HG02840 (cell line): ENCODE measurements at regions not wholly inside any gene's neighbourhood (a gene's known extent, or its start where the extent isn't known, plus 50 kb on each side); places are given as distances from the start of the nearest gene placed in this dataset.
"Not testable (repeated sequence)": the region's sequence is repeated elsewhere in the genome, so short reads cannot be mapped to it uniquely, and the experiment has no call there.

ENCODE experiments used
- ATAC-seq: cut with Tn5 transposase; IDR thresholded peaks from one replicate; pipeline ENCODE4 v1.9.1; 2021; ENCODE audit warnings: mild to moderate bottlenecking, moderate library complexity, moderate number of reproducible peaks; ENCODE audit not compliant: unreplicated experiment, low FRiP score

DNA sequence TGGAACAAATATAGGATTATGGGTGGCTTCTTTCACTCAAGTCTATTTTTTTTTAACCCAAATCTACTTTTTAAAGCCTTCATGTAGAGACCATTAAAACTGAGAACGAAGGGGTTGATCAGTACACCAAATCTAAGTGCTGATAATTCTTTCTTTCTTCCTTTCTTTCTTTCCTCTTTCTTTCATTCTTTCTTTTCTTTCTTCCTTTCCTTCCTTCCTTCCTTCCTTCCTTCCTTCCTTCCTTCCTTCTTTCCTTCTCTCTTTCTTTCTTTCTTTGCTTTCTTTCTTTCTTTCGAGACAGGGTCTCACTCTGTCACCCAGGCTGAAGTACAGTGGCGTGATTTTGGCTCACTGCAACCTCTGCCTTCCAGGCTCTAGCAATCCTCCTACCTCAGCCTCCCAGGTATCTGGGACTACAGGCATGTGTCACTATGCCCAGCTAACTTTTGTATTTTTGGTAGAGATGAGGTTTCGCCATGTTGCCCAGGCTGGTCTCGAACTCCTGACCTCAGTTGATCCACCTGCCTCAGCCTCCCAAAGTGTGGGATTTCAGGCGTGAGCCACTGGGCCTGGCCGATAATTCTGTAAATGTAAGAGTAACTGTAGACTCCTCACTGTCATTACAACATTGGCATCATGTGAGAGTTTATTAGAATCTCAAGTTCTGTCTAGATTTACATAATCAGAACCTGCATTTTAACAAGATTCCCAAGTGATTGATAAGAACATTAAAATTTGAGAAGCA lies 236.4 kb downstream of the TFEC start:
- no peak for ATAC-seq

DNA sequence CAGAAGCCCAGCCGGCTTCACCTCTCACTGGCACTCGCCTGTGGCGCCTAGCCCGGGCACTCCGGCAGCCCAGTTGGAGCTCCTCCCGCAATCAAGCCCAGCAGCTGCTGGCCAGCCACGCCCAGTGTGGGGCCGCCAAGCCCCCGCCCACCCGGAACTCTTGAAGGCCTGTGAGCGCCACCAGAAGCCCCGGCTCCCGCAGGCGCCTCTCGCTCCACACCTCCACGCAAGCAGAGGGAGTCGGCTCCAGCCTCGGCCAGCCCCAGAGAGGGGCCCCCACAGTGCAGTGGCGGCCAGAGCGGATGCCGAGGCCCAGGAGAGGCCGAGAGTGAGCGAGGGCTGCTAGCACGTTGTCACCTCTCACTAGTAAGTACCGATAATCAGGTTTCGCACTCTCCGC lies 240.7 kb downstream of the TFEC start:
- ATAC-seq = no peak

GRCh38 chr7:115789473-115789872 lies 241.1 kb downstream of the TFEC start:
- not testable (repeated sequence) for ATAC-seq

- no peak for ATAC-seq
Measured at GRCh38 chr7:115782696-115783490, 247.7 kb downstream of the TFEC start.

DNA sequence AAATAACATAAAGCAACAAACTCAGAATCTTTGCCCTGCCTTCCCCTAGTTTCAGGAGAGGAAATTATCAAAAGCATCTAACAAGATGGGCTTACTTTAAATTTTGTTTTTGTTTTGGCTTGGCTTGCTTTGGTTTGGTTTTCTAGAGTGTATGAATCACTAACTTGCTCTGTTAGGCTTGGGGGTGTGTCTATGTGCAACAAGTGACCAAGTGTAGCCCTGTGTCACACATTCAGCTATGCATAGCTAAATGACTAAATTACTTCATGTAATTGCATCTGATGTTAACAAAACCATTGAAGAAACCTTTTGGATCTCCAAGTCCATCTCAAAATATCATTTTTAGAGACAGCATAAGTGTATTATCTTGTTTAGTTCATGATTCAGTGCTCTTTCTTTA lies 251.0 kb downstream of the TFEC start:
- ATAC-seq = no peak

- ATAC-seq = no peak
Measured at GRCh38 chr7:115775981-115776380, 254.6 kb downstream of the TFEC start.

DNA sequence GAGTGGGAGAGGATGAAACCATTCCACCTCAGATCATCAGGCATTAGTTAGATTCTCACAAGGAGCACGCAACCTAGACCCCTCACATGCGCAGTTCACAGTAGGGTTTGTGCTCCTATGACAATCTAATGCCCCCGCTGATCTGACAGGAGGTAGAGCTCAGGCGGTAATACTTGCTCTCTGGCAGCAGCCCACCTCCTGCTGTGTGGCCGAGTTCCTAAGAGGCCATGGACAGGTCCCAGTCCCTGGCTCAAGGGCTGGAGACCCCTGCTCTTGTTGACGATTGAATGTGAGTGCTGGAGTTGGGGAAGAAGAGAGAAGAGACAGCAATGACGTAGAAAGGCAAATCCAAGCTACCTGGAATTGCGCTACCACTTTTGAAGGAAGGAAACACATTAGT lies 267.2 kb downstream of the TFEC start:
- ATAC-seq = no peak

DNA sequence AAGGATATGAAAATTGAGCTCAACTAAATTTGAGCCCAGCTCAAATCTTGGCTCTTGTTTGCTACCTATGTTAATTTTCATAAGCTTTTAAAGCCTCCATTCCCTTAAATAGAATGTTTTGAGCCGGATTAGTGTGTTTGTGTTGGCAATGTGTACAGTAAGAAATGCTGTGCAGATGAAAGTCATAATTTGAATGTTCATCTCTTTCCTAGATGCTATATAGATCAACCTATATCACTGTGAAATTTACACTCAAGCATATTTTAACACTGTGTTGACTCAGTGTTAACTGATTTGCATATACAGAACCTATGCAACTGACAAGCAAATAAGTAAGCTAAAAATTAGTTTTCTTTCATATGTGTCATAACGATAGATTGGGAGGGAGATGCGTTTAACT lies 272.5 kb downstream of the TFEC start:
- no peak for ATAC-seq

DNA sequence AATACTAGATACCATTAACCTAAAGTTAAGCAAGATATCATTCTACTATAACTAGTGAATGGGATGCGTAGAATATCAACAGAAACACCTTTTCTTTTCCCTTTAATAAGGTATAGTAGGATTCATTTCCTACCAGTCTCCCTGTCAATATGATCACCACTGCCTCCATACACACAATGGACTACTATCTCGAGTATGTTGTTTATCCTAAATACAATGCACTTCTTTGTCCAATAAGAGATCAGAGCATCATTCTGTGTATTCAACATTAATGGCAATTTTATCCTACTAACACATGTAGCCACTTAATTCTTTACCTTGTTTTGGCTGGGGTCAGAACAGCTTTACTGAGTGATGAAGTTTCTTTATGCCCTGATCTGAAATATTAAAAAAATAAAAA lies 276.3 kb downstream of the TFEC start:
- no peak for ATAC-seq

GRCh38 chr7:115749924-115750323 lies 280.6 kb downstream of the TFEC start:
- ATAC-seq = no peak

GRCh38 chr7:115748123-115748738 lies 282.3 kb downstream of the TFEC start:
- ATAC-seq = no peak

DNA sequence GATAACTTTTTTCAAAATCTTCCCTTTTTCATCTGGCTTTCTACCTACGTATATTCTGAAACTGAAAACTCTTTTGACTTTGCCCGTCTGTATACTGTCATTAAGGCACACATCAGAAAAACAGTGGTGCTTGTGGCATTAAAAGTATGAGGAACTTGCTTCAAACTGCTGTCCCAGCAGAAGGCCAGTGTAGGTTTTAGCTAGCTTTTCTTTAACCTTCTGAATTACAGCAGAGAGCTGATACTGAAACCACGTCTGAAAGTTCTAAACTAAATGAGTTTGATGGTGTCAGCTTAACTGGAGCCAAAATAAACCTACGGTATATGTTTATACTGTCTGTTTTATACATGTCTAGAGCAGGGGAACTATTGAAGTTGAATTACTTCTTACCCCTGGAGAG lies 283.4 kb downstream of the TFEC start:
- ATAC-seq = no peak

- ATAC-seq = no peak
Measured at GRCh38 chr7:115740043-115740442, 290.5 kb downstream of the TFEC start.

- no peak for ATAC-seq
Measured at GRCh38 chr7:115734641-115735040, 295.9 kb downstream of the TFEC start.

- ATAC-seq = no peak
Measured at GRCh38 chr7:115731796-115732471, 298.6 kb downstream of the TFEC start.

- no peak for ATAC-seq
Measured at GRCh38 chr7:115728518-115728917, 302.0 kb downstream of the TFEC start.

GRCh38 chr7:115724400-115725056 lies 306.0 kb downstream of the TFEC start:
- no peak for ATAC-seq

DNA sequence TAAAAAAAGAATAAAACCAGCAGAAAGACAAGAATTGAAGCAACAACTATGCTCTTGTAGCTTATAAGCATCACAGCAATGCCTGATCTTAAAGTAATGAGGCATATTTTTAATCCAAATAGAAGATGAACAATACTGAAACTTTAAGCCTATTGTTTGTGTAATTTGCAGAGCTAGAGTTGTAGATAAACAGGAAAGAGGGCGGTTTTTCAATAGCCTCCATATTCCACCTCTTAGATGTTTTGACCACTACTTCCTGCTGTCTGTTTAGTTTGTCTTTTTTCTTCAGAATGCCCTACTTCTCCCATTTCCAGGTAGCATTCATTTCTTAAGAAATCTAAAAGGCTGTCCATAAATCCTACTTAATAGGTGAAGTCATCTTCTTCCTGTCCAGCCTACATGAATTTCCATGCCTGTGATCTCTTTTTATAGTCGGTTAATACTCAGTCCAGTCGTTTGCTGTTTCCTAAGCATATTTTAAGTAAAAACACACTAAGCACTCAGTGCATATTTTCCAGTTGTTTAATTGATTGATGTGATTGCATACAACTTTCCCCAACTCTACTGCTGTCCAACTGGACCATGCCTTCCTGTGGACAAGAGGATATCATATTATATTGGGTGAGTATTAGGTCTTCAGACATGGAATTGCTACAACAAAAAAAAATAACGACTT lies 308.1 kb downstream of the TFEC start:
- ATAC-seq = no peak

GRCh38 chr7:115721293-115722217 lies 309.0 kb downstream of the TFEC start:
- ATAC-seq = no peak
